ENCODE measurements at regions not wholly inside any gene's neighbourhood (a gene's known extent, or its start where the extent isn't known, plus 50 kb on each side); places are given as distances from the start of the nearest gene placed in this dataset.

- 94 to 98% methylated on average over 3 of the region's 3 CpGs for WGBS, 2 donors
Measured at GRCh38 chr3:154887869-154888268, 192.2 kb upstream of the MME start.

GRCh38 chr3:154886437-154886836 lies 193.7 kb upstream of the MME start:
- DNase-seq = no peak
- peak in 1 of 2 donors; percentile 89 for ATAC-seq (ENCODE audit: low FRiP score in 2 of 2)
- 51 to 57% methylated on average over 3 of the region's 3 CpGs for WGBS, 2 donors

More at GRCh38 chr3:154887869-154888268, 192.2 kb upstream of the MME start:
- no peaks in the 10 kb centered on the region for H3K4me1 ChIP-seq
- no peak overlapping the region for H3K27ac ChIP-seq
- no peak for ATAC-seq (ENCODE audit: low FRiP score in 2 of 2)
- no peaks in the 10 kb centered on the region for H3K9me3 ChIP-seq
- no peak overlapping the region for H3K4me3 ChIP-seq
- H3K27me3 ChIP-seq = no peaks in the 10 kb centered on the region
- DNase-seq = no peak
- no peaks in the 10 kb centered on the region for H3K36me3 ChIP-seq
- no peak for TF ChIP-seq CTCF (IDR thresholded peaks at IDR 0.05)
- no peak for TF ChIP-seq EP300 (IDR thresholded peaks at IDR 0.05)
- TF ChIP-seq POLR2AphosphoS5 (IDR thresholded peaks at IDR 0.05) = no peak
- TF ChIP-seq POLR2A (IDR thresholded peaks at IDR 0.05) = no peak

DNA sequence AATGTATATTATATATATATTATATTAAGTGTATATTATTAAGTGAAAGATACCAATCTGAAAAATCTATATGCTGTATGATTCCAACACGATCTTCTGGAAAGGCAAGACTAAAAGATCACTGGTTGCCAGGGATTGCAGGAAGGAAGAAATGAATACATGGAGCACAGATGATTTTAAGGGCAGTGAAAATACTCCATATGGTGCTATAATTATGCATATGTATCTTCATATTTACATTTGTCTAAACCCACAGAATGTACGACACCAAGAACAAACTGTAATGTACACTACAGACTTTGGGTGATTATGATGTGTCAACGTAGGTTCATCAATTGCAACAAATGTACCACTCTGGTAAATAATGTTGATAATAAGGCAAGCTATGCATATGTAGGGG lies 194.7 kb upstream of the MME start:
- no peak for TF ChIP-seq POLR2AphosphoS5 (IDR thresholded peaks at IDR 0.05)
- no peak for TF ChIP-seq POLR2A (IDR thresholded peaks at IDR 0.05)
- no peak for TF ChIP-seq EP300 (IDR thresholded peaks at IDR 0.05)
- no peak for TF ChIP-seq CTCF (IDR thresholded peaks at IDR 0.05)
- no peak for ATAC-seq (ENCODE audit: low FRiP score in 2 of 2)
- no peak for DNase-seq
- Histone ChIP-seq H3K27me3 (no peaks in the 10 kb centered on the region), H3K9me3 (no peaks in the 10 kb centered on the region), H3K27ac (no peak overlapping the region), H3K4me1 (no peaks in the 10 kb centered on the region), H3K36me3 (no peaks in the 10 kb centered on the region), H3K4me3 (no peak overlapping the region)
- WGBS, 2 donors = 86 to 88% methylated on average over 3 of the region's 3 CpGs

More at GRCh38 chr3:154886437-154886836, 193.7 kb upstream of the MME start:
- H3K4me3 ChIP-seq = no peak overlapping the region
- H3K27ac ChIP-seq = no peak overlapping the region
- no peaks in the 10 kb centered on the region for H3K9me3 ChIP-seq
- H3K27me3 ChIP-seq = no peaks in the 10 kb centered on the region
- no peaks in the 10 kb centered on the region for H3K4me1 ChIP-seq
- no peaks in the 10 kb centered on the region for H3K36me3 ChIP-seq
- no peak for TF ChIP-seq POLR2A (IDR thresholded peaks at IDR 0.05)
- no peak for TF ChIP-seq EP300 (IDR thresholded peaks at IDR 0.05)
- no peak for TF ChIP-seq POLR2AphosphoS5 (IDR thresholded peaks at IDR 0.05)
- no peak for TF ChIP-seq CTCF (IDR thresholded peaks at IDR 0.05)

GRCh38 chr3:154884952-154885351 lies 195.2 kb upstream of the MME start:
- no peak overlapping the region for H3K4me3 ChIP-seq
- H3K27ac ChIP-seq = no peak overlapping the region
- H3K4me1 ChIP-seq = no peaks in the 10 kb centered on the region
- ATAC-seq (ENCODE audit: low FRiP score in 2 of 2) = no peak
- H3K36me3 ChIP-seq = no peaks in the 10 kb centered on the region
- DNase-seq = no peak
- TF ChIP-seq POLR2AphosphoS5 (IDR thresholded peaks at IDR 0.05) = no peak
- no peak for TF ChIP-seq POLR2A (IDR thresholded peaks at IDR 0.05)
- TF ChIP-seq EP300 (IDR thresholded peaks at IDR 0.05) = no peak
- TF ChIP-seq CTCF (IDR thresholded peaks at IDR 0.05) = no peak
- H3K27me3 ChIP-seq = no peaks in the 10 kb centered on the region
- H3K9me3 ChIP-seq = no peaks in the 10 kb centered on the region

DNA sequence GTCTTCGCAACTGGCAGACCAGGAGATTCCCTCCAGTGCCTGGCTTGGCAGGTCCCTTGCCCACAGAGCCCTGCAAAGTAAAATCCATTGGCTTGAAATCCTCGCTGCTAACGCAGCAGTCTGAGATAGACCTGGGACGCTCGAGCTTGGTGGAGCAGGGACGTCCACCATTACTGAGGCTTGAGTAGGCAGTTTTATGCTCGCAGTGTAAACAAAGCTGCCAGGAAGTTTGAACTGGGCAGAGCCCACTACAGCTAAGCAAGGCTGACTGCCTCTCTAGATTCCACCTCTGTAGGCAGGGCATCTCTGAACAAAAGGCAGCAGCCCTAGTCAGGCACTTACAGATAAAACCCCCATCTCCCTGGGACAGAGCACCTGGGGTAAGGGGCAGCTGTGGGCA lies 205.0 kb upstream of the MME start:
- Histone ChIP-seq H3K36me3 (no peaks in the 10 kb centered on the region), H3K4me3 (no peak overlapping the region), H3K4me1 (peaks cover 0 to 5% (median 2%) of the 10 kb centered on the region in 4 donors), H3K27ac (no peak overlapping the region), H3K27me3 (no peaks in the 10 kb centered on the region), H3K9me3 (no peaks in the 10 kb centered on the region)
- ATAC-seq (ENCODE audit: low FRiP score in 2 of 2) = no peak
- 84 to 100% methylated on average over 1 to 7 of the region's 7 CpGs for WGBS, 2 donors
- TF ChIP-seq EP300 (IDR thresholded peaks at IDR 0.05) (no peak), POLR2A (IDR thresholded peaks at IDR 0.05) (no peak), POLR2AphosphoS5 (IDR thresholded peaks at IDR 0.05) (no peak), CTCF (IDR thresholded peaks at IDR 0.05) (no peak)
- no peak for DNase-seq

Data from upper lobe of left lung (tissue), 6 donors.